PC-3 (cell line): ENCODE measurements at regions not wholly inside any gene's neighbourhood (a gene's known extent, or its start where the extent isn't known, plus 50 kb on each side); places are given as distances from the start of the nearest gene placed in this dataset.

Experiments
- ATAC-seq: fragments of 200-7000 bp; cut with Tn5 transposase; 2 replicates; pipeline ENCODE4 v1.9.1; 2020; ENCODE audit warnings: mild to moderate bottlenecking, moderate library complexity
- BruUV-seq: library from RNA; stranded (reverse); fragments of 400-500 nt; replicated peaks from 2 replicates; lab custom pipeline; 2021; lab: Mats Ljungman, UMichigan
- CTCF ChIA-PET: fragments of 300-600 bp; sonication (Branson Sonifier 250); formaldehyde crosslinking; loops from one replicate; lab custom pipeline; 2022; ENCODE audit warnings: antibody characterized with exemption; lab: Charles Lee
- POLR2A ChIA-PET: fragments of 300-600 bp; sonication (Branson Sonifier 250); formaldehyde crosslinking; loops from one replicate; lab custom pipeline; 2022; ENCODE audit warnings: antibody characterized with exemption; ENCODE audit not compliant: unreplicated experiment; lab: Charles Lee
- DNase-seq: peaks from one replicate; pipeline ENCODE4 v3.0.0-alpha.2; 2015
- H2AFZ ChIP-seq: fragments of 300-600 bp; sonication (generic); 2 replicates; pipeline ENCODE4 v1.6.0; 2016; ENCODE audit warnings: antibody characterized with exemption, low read length
- H3F3A ChIP-seq: fragments of 300-600 bp; sonication (generic); one replicate; pipeline ENCODE4 v1.6.0; 2017; ENCODE audit warnings: antibody characterized with exemption, low read length, control low read depth, mild to moderate bottlenecking; ENCODE audit not compliant: unreplicated experiment
- H3K27ac ChIP-seq: fragments of 300-600 bp; sonication (generic); 2 replicates; pipeline ENCODE4 v1.5.1; 2016; ENCODE audit warnings: mild to moderate bottlenecking, low read length
- H3K27me3 ChIP-seq: fragments of 300-600 bp; sonication (generic); 2 replicates; pipeline ENCODE4 v1.6.1; 2016; ENCODE audit warnings: low read length, mixed read lengths
- H3K36me3 ChIP-seq: fragments of 300-600 bp; sonication (generic); 2 replicates; pipeline ENCODE4 v1.6.1; 2016; ENCODE audit warnings: low read depth, mixed run types, low read length, mixed read lengths
- H3K4me1 ChIP-seq: fragments of 300-600 bp; sonication (generic); 2 replicates; pipeline ENCODE4 v1.5.1; 2016; ENCODE audit warnings: low read length; ENCODE audit not compliant: insufficient read depth
- H3K4me2 ChIP-seq: fragments of 300-600 bp; sonication (generic); 2 replicates; pipeline ENCODE4 v1.6.0; 2016; ENCODE audit warnings: low read length
- H3K4me3 ChIP-seq: fragments of 300-600 bp; sonication (generic); 2 replicates; pipeline ENCODE4 v1.5.1; 2016; ENCODE audit warnings: mild to moderate bottlenecking, low read length, mixed read lengths
- H3K79me2 ChIP-seq: fragments of 300-600 bp; sonication (generic); 2 replicates; pipeline ENCODE4 v1.6.1; 2017; ENCODE audit warnings: low read length, mixed read lengths
- H3K9ac ChIP-seq: fragments of 300-600 bp; sonication (generic); 2 replicates; pipeline ENCODE4 v1.6.0; 2016; ENCODE audit warnings: mild to moderate bottlenecking, low read length
- H3K9me2 ChIP-seq: fragments of 300-600 bp; sonication (generic); replicated peaks from 2 replicates; pipeline ENCODE4 v1.6.1; 2016; ENCODE audit warnings: mixed run types, low read length, mixed read lengths
- H3K9me3 ChIP-seq: fragments of 300-600 bp; sonication (generic); 2 replicates; pipeline ENCODE4 v1.6.1; 2016; ENCODE audit warnings: low read length, mixed read lengths
- H4K20me1 ChIP-seq: fragments of 300-600 bp; sonication (generic); 2 replicates; pipeline ENCODE4 v1.6.1; 2016; ENCODE audit warnings: low read length, mixed read lengths
- EZH2 ChIP-seq: fragments of 300-600 bp; sonication (generic); IDR thresholded peaks from one replicate; pipeline ENCODE4 v1.6.1; 2017; ENCODE audit warnings: antibody characterized with exemption, mild to moderate bottlenecking, low read length; ENCODE audit not compliant: unreplicated experiment
- EZH2phosphoT487 ChIP-seq: fragments of 300-600 bp; sonication (generic); IDR thresholded peaks from 2 replicates; pipeline ENCODE4 v1.6.1; 2018; ENCODE audit warnings: mild to moderate bottlenecking, antibody characterized with exemption, low read length, borderline replicate concordance
- intact Hi-C: fragments of 100-400 bp; cut with micrococcal nuclease; formaldehyde crosslinking; loops from 2 replicates; pipeline ENCODE4 v1.9.0; 2023
- TF ChIP-seq, protein P1 (sequence below): fragments of 300-600 bp; sonication (generic); conservative IDR thresholded peaks from 2 replicates; pipeline ENCODE4 v1.5.1; 2017; ENCODE audit warnings: antibody characterized with exemption, low read depth, mild to moderate bottlenecking, low read length

DNA sequence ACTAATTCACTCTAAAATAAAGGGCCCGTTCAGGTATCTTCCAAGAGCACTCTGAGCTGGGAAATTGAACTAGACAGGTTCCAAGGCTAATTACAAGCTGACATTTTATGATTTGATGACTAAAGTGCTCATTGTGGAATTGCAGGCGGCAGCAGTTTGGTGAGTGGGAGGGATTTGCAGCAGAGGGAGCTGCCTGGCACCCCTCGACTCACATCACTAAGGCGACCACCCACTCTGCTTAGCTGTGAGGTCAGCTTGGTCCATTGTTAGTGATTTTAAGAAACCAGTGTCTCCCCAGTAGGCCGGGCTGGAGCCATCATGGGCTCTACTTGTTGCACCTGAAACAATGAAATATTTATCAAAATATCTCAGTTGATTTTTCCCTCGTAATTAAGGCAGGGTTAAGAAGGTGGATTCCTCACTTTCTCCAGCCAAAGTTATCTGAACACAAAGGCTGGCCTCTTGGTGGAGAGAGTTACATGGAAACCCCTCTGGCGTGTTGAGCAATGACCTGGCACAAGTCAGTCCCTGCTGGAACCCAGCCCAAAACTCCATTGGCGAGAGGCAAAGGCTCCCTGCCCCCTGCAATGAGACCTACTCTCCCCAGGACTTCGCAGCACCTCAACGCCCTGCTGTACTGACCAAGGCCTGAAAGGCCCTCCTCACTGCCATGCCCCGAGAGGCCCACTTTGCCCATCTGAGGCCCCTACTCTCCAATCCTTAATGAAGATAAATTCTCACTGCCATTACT, 65.0 kb upstream of the ATP2B2 start:
- Histone ChIP-seq H3K9me2 (no peaks in the 10 kb centered on the region), H3K9me3 (no peaks in the 10 kb centered on the region), H3K36me3 (no peaks in the 10 kb centered on the region), H3K9ac (no peak overlapping the region), H3K79me2 (no peaks in the 10 kb centered on the region), H3K4me3 (no peak overlapping the region), H2AFZ (no peak overlapping the region), H4K20me1 (no peaks in the 10 kb centered on the region), H3K4me1 (no peaks in the 10 kb centered on the region), H3K27me3 (peaks cover 97% of the 10 kb centered on the region), H3K27ac (no peak overlapping the region), H3K4me2 (no peak overlapping the region), H3F3A (no peaks in the 10 kb centered on the region)
- ChIA-PET CTCF (no interaction called here), POLR2A (no interaction called here)
- TF ChIP-seq, protein P1, sequence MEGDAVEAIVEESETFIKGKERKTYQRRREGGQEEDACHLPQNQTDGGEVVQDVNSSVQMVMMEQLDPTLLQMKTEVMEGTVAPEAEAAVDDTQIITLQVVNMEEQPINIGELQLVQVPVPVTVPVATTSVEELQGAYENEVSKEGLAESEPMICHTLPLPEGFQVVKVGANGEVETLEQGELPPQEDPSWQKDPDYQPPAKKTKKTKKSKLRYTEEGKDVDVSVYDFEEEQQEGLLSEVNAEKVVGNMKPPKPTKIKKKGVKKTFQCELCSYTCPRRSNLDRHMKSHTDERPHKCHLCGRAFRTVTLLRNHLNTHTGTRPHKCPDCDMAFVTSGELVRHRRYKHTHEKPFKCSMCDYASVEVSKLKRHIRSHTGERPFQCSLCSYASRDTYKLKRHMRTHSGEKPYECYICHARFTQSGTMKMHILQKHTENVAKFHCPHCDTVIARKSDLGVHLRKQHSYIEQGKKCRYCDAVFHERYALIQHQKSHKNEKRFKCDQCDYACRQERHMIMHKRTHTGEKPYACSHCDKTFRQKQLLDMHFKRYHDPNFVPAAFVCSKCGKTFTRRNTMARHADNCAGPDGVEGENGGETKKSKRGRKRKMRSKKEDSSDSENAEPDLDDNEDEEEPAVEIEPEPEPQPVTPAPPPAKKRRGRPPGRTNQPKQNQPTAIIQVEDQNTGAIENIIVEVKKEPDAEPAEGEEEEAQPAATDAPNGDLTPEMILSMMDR: no peak
- TF ChIP-seq EZH2phosphoT487: no peak
- TF ChIP-seq EZH2: no peak
- ATAC-seq (no peak), DNase-seq (no peak)
- BruUV-seq: no TSS peak
- intact Hi-C loops: no loop called here

DNA sequence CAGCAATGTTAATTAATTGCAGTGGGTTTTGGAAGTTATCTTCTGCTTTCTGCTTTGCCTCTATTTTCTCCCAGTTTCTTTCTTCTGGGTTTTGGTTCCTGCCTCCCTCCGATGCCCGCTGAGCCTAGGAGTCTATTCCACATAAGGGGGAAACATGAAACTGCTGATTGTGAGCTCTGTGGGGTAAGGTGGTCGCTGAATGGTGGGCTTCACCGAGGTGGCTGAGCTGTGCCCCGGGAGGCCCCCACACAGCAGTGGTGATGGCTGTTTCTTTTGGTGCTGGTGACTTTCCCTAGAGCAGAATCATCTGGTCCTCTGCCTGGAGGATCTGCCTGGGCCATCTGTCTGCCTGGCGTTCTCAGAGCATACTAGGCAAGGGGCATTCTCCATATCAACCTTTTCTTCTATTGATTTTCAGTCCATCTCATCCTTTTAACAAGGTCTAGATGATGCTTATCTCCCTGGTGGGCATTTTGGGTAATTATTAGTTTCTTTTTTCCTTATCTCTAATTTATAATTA, 68.8 kb upstream of the ATP2B2 start:
- no peaks in the 10 kb centered on the region for H3K36me3 ChIP-seq
- no peak overlapping the region for H2AFZ ChIP-seq
- H4K20me1 ChIP-seq: no peaks in the 10 kb centered on the region
- no peaks in the 10 kb centered on the region for H3K9me3 ChIP-seq
- H3K27ac ChIP-seq: no peak overlapping the region
- no peaks in the 10 kb centered on the region for H3K9me2 ChIP-seq
- H3K4me3 ChIP-seq: no peak overlapping the region
- BruUV-seq: no TSS peak
- no peaks in the 10 kb centered on the region for H3F3A ChIP-seq
- no peaks in the 10 kb centered on the region for H3K79me2 ChIP-seq
- ChIA-PET POLR2A (no interaction called here), CTCF (no interaction called here)
- H3K4me1 ChIP-seq: no peaks in the 10 kb centered on the region
- no peak for ATAC-seq
- DNase-seq: no peak
- TF ChIP-seq, protein P1: no peak
- TF ChIP-seq EZH2: no peak
- no peak for TF ChIP-seq EZH2phosphoT487
- no peak overlapping the region for H3K9ac ChIP-seq
- peaks cover 76% of the 10 kb centered on the region for H3K27me3 ChIP-seq
- H3K4me2 ChIP-seq: no peak overlapping the region
- intact Hi-C loops: no loop called here

- H3K79me2 ChIP-seq: no peaks in the 10 kb centered on the region
- intact Hi-C loops: no loop called here
- no TSS peak for BruUV-seq
- H3K36me3 ChIP-seq: no peaks in the 10 kb centered on the region
- POLR2A ChIA-PET: no interaction called here
- no peak overlapping the region for H2AFZ ChIP-seq
- DNase-seq (no peak), ATAC-seq (no peak)
- H3K9me2 ChIP-seq: no peaks in the 10 kb centered on the region
- CTCF ChIA-PET: interaction anchor here (0.7 kb wide), 1 partner anchor 158 kb away, joined by 3 read pairs; no protein-coding TSS in a partner anchor
- no peak overlapping the region for H3K4me3 ChIP-seq
- H3K9ac ChIP-seq: no peak overlapping the region
- H3K4me1 ChIP-seq: no peaks in the 10 kb centered on the region
- H3K4me2 ChIP-seq: no peak overlapping the region
- H3K9me3 ChIP-seq: no peaks in the 10 kb centered on the region
- no peaks in the 10 kb centered on the region for H3F3A ChIP-seq
- no peaks in the 10 kb centered on the region for H4K20me1 ChIP-seq
- TF ChIP-seq, protein P1: no peak
- TF ChIP-seq EZH2 (no peak), EZH2phosphoT487 (no peak)
- H3K27me3 ChIP-seq: peaks cover 65% of the 10 kb centered on the region
- H3K27ac ChIP-seq: no peak overlapping the region
Measured at GRCh38 chr3:10575601-10576160, 70.3 kb upstream of the ATP2B2 start.
